Vagina (tissue), 2 donors: ENCODE measurements at regions not wholly inside any gene's neighbourhood (a gene's known extent, or its start where the extent isn't known, plus 50 kb on each side); places are given as distances from the start of the nearest gene placed in this dataset.

Source experiments
- DNase-seq, 2 donors: peaks; one replicate each; pipeline ENCODE4 v3.0.0-alpha.2; 2017; ENCODE audit errors: extremely low spot score in 2 of 2
- H3K27ac ChIP-seq: fragments of 200-600 bp; sonication (generic); one replicate; pipeline ENCODE4 v1.5.1; 2019
- H3K27me3 ChIP-seq: fragments of 200-600 bp; sonication (generic); one replicate; pipeline ENCODE4 v1.5.1; 2019
- H3K36me3 ChIP-seq, 2 donors: fragments of 200-600 bp; sonication (generic); one replicate each; pipeline ENCODE4 v1.5.1; 2017 to 2019
- H3K4me1 ChIP-seq: fragments of 200-600 bp; sonication (generic); one replicate; pipeline ENCODE4 v1.5.1; 2019
- H3K4me3 ChIP-seq, 2 donors: fragments of 200-600 bp; sonication (generic); 1 replicate in 1 of 2; 2 replicates in 1 of 2; pipeline ENCODE4 v1.5.1; 2016 to 2019
- H3K9me3 ChIP-seq: fragments of 200-600 bp; sonication (generic); one replicate; pipeline ENCODE4 v1.5.1; 2019
- POLR2A ChIP-seq, 2 donors: fragments of 450-650 bp; IDR thresholded peaks; one replicate each; pipeline ENCODE4 v1.6.1; 2017; ENCODE audit warnings: antibody characterized with exemption in 2 of 2, mild to moderate bottlenecking in 2 of 2, moderate library complexity in 2 of 2
- POLR2AphosphoS5 ChIP-seq, 2 donors: sonication (generic); formaldehyde crosslinking; IDR thresholded peaks; one replicate each; pipeline ENCODE4 v1.9.0; 2017; ENCODE audit warnings: antibody characterized with exemption in 2 of 2, mild to moderate bottlenecking in 2 of 2, low read depth in 1 of 2; ENCODE audit not compliant: insufficient read depth in 1 of 2
- intact Hi-C: fragments of 100-400 bp; cut with DNase I; formaldehyde crosslinking; loops from one replicate; pipeline ENCODE4 v1.15.1; 2023
- TF ChIP-seq, protein P1 (sequence below), 3 experiments: fragments of 450-650 bp in 2 of 3; fragments of 200-600 bp in 1 of 3; sonication (generic) in 1 of 3; IDR thresholded peaks; one replicate each; pipeline ENCODE4 v1.5.1; 2017 to 2019; ENCODE audit warnings: antibody characterized with exemption in 3 of 3, mild to moderate bottlenecking in 2 of 3, moderate library complexity in 2 of 3

DNA sequence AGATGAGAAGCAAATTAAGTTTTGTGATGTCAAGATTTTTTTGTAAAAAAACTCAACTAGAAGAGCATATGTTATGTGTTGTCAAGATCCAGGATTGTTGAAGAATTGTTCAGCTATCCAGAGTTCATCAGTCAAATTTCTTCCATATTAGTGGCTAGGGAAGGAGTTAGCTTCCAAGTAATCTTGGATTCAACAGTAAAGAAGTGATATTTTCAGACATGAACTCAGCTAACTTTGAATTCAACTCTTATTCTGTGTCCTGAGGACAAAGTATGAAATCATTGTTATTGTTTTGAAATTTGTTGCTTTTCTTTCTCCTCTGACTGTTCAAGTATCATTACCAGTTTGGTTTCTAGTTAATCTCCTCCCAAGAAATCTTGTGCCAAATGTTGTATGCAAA lies 589.3 kb upstream of the NOVA1 start:
- Histone ChIP-seq H3K27ac (no peak overlapping the region), H3K27me3 (no peaks in the 10 kb centered on the region), H3K9me3 (no peaks in the 10 kb centered on the region), H3K36me3 (no peaks in the 10 kb centered on the region), H3K4me1 (no peaks in the 10 kb centered on the region), H3K4me3 (no peak overlapping the region)
- intact Hi-C loops = no loop called here
- no peak for DNase-seq
- no peak for TF ChIP-seq POLR2AphosphoS5 (IDR thresholded peaks at IDR 0.05; ENCODE audit: insufficient read depth in 1 of 2, low read depth in 1 of 2)
- TF ChIP-seq, protein P1, sequence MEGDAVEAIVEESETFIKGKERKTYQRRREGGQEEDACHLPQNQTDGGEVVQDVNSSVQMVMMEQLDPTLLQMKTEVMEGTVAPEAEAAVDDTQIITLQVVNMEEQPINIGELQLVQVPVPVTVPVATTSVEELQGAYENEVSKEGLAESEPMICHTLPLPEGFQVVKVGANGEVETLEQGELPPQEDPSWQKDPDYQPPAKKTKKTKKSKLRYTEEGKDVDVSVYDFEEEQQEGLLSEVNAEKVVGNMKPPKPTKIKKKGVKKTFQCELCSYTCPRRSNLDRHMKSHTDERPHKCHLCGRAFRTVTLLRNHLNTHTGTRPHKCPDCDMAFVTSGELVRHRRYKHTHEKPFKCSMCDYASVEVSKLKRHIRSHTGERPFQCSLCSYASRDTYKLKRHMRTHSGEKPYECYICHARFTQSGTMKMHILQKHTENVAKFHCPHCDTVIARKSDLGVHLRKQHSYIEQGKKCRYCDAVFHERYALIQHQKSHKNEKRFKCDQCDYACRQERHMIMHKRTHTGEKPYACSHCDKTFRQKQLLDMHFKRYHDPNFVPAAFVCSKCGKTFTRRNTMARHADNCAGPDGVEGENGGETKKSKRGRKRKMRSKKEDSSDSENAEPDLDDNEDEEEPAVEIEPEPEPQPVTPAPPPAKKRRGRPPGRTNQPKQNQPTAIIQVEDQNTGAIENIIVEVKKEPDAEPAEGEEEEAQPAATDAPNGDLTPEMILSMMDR (IDR thresholded peaks at IDR 0.05) = no peak
- no peak for TF ChIP-seq POLR2A (IDR thresholded peaks at IDR 0.05)

DNA sequence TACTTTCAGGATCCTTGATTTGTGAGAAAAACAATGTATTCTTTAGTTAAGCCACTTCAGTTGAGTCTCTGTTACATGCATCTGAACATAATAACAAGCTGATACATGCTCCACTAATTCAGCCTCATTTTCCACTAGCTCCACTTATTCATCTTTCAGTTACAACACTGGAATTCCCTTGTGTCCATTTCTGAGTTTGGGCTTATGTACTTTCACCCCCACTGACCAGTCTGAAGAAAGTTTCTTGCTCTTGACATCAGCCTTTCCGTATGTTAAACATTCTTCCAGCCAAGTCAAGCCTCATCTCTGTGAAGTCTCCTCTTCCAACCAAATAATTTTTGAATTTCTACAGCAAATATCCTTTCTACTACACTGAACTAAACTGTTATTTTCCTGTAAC lies 592.5 kb upstream of the NOVA1 start:
- H3K36me3 ChIP-seq = no peaks in the 10 kb centered on the region
- intact Hi-C loops = no loop called here
- no peaks in the 10 kb centered on the region for H3K4me1 ChIP-seq
- TF ChIP-seq, protein P1 (IDR thresholded peaks at IDR 0.05) = no peak
- TF ChIP-seq POLR2AphosphoS5 (IDR thresholded peaks at IDR 0.05; ENCODE audit: insufficient read depth in 1 of 2, low read depth in 1 of 2) (no peak), POLR2A (IDR thresholded peaks at IDR 0.05) (no peak)
- no peak for DNase-seq
- no peak overlapping the region for H3K4me3 ChIP-seq
- H3K9me3 ChIP-seq = no peaks in the 10 kb centered on the region
- no peaks in the 10 kb centered on the region for H3K27me3 ChIP-seq
- H3K27ac ChIP-seq = no peak overlapping the region

DNA sequence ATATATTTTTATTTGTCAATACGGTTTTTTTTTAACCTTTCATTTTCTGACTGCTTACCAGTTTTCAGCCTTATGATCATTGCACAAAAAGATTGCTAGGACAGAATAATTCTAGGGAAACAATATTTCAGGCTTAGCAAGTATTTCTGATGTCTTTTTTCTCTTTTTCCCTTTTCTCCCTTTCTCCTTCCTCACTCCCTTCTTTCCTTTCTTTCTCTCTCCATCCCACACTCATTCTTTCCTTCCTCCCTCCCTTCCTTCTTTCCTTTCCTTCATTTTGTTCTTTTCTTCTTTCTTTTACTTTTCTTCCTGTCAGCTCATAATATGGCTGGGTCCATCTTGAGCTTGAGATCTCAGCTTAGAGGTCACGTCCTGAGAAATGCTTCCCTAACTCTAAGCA lies 601.4 kb upstream of the NOVA1 start:
- TF ChIP-seq POLR2AphosphoS5 (IDR thresholded peaks at IDR 0.05; ENCODE audit: insufficient read depth in 1 of 2, low read depth in 1 of 2) (no peak), POLR2A (IDR thresholded peaks at IDR 0.05) (no peak)
- TF ChIP-seq, protein P1 (IDR thresholded peaks at IDR 0.05) = no peak
- intact Hi-C loops = no loop called here
- H3K36me3 ChIP-seq = no peaks in the 10 kb centered on the region
- H3K4me1 ChIP-seq = no peaks in the 10 kb centered on the region
- H3K27me3 ChIP-seq = no peaks in the 10 kb centered on the region
- no peak overlapping the region for H3K27ac ChIP-seq
- no peak overlapping the region for H3K4me3 ChIP-seq
- no peak for DNase-seq
- no peaks in the 10 kb centered on the region for H3K9me3 ChIP-seq

DNA sequence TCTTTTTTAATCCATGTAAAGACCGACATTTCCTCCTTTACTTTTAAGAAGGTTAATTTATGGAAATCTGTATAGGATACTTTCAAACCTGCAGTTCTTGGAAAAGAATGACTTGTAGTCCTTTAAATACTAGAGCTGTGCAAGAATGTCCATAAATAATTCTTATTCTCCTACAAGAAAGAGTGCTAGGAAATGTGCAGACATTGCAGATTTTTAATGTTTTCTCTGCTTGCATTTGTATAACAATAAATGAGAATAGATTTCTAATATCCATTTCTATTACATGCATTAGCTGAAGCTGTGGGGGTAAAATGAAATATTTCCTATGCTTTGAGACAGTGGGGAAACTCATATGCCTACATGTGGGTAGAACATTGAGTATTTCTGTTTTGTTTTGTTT lies 607.2 kb upstream of the NOVA1 start:
- Histone ChIP-seq H3K27ac (no peak overlapping the region), H3K4me1 (no peaks in the 10 kb centered on the region), H3K4me3 (no peak overlapping the region), H3K27me3 (no peaks in the 10 kb centered on the region), H3K36me3 (no peaks in the 10 kb centered on the region), H3K9me3 (no peaks in the 10 kb centered on the region)
- TF ChIP-seq POLR2AphosphoS5 (IDR thresholded peaks at IDR 0.05; ENCODE audit: insufficient read depth in 1 of 2, low read depth in 1 of 2) = no peak
- no peak for TF ChIP-seq POLR2A (IDR thresholded peaks at IDR 0.05)
- TF ChIP-seq, protein P1 (IDR thresholded peaks at IDR 0.05) = no peak
- intact Hi-C loops = no loop called here
- DNase-seq = no peak

DNA sequence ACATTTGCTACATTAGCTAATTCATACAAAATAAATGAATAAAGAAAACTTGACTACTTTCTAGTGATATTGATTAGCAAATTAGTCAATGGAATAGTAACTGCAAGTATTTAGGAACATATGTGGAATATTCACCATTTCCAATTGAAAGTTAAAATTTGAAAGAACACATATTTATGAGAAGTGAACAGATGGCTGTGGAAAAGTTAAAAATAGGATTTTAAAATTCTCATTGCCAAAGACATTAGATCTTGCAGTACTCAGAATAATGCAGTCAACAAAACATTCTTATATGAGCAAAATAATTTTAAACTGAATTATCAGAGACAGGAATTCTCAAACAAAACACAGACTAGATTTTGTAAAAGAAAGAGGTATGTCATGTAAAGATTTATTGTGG lies 613.9 kb upstream of the NOVA1 start:
- intact Hi-C loops = no loop called here
- DNase-seq = no peak
- TF ChIP-seq POLR2AphosphoS5 (IDR thresholded peaks at IDR 0.05; ENCODE audit: insufficient read depth in 1 of 2, low read depth in 1 of 2) = no peak
- TF ChIP-seq, protein P1 (IDR thresholded peaks at IDR 0.05) = no peak
- TF ChIP-seq POLR2A (IDR thresholded peaks at IDR 0.05) = no peak

More for the DNA sequence above, 613.9 kb upstream of the NOVA1 start:
- Histone ChIP-seq H3K36me3 (no peaks in the 10 kb centered on the region), H3K27me3 (no peaks in the 10 kb centered on the region), H3K9me3 (no peaks in the 10 kb centered on the region), H3K4me1 (no peaks in the 10 kb centered on the region), H3K27ac (no peak overlapping the region), H3K4me3 (no peak overlapping the region)
